ENCODE measurements at regions not wholly inside any gene's neighbourhood (a gene's known extent, or its start where the extent isn't known, plus 50 kb on each side); places are given as distances from the start of the nearest gene placed in this dataset.

DNA sequence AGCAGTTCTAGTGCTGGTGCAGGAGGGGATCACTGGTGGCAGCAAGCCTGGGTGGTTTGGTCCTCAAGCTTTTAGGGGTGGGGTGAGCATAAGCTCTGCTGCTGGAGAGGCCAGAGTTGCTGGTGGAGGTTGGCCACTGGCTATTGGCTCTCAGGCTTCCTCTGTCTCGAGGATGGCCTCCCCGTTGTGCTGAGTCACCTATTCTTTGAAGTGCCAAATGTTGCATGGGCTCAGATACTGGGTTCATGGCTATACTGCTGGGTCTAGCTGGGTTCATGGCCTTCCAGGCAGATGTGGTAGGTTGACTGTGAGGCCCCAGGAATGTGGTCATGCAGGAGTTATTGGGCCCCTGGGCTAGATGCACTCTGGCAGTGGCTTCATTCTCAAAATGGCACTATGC is 466.3 kb downstream of the NAF1 start:
- Histone ChIP-seq H3K79me2 (ENCODE audit: low read depth) (no peaks in the 10 kb centered on the region), H3K36me3 (no peaks in the 10 kb centered on the region), H3K4me2 (no peak overlapping the region), H3K4me1 (no peaks in the 10 kb centered on the region), H4K20me1 (ENCODE audit: low read depth) (no peaks in the 10 kb centered on the region), H3F3A (ENCODE audit: low read depth) (no peaks in the 10 kb centered on the region), H3K27me3 (no peaks in the 10 kb centered on the region), H3K27ac (no peak overlapping the region), H3K9ac (no peak overlapping the region), H3K4me3 (no peak overlapping the region), H3K9me3 (ENCODE audit: low read depth) (peaks cover 5% of the 10 kb centered on the region), H2AFZ (replicated peaks) (no peak overlapping the region)
- Mint-ChIP-seq H3K27me3 (ENCODE audit: insufficient read depth, low read depth) (no peaks in the 10 kb centered on the region), H3K9me3 (no peaks in the 10 kb centered on the region), H3K4me1 (no peaks in the 10 kb centered on the region), H3K27ac (no peak overlapping the region), H3K4me3 (no peak overlapping the region), H3K36me3 (no peaks in the 10 kb centered on the region)
- TF ChIP-seq, protein P1, sequence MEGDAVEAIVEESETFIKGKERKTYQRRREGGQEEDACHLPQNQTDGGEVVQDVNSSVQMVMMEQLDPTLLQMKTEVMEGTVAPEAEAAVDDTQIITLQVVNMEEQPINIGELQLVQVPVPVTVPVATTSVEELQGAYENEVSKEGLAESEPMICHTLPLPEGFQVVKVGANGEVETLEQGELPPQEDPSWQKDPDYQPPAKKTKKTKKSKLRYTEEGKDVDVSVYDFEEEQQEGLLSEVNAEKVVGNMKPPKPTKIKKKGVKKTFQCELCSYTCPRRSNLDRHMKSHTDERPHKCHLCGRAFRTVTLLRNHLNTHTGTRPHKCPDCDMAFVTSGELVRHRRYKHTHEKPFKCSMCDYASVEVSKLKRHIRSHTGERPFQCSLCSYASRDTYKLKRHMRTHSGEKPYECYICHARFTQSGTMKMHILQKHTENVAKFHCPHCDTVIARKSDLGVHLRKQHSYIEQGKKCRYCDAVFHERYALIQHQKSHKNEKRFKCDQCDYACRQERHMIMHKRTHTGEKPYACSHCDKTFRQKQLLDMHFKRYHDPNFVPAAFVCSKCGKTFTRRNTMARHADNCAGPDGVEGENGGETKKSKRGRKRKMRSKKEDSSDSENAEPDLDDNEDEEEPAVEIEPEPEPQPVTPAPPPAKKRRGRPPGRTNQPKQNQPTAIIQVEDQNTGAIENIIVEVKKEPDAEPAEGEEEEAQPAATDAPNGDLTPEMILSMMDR (IDR thresholded peaks at IDR 0.05) = no peak
- TF ChIP-seq EZH2phosphoT487 (IDR thresholded peaks at IDR 0.05) (no peak), EZH2 (IDR thresholded peaks at IDR 0.05) (no peak)
- no peak for DNase-seq (ENCODE audit: low spot score)

DNA sequence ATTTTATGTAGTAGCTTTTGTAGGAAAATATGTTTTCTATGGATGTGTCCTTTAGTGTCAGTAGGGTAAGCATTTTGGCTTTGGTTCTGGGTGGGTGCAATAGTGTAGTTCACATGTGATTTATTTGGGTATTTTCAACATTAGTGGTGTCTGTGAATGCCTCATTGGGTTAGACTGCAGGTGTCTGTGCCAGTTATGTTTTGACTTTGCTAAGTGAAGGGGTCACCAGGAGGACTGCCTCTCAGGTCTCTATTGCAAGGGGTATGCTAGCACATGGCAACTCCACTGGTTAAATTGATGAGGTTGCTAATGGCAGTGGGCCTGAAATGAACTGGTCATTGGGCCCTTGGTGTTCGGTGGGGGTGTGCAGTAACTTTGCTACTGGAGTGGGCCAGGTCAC is 467.1 kb downstream of the NAF1 start:
- DNase-seq (ENCODE audit: low spot score) = no peak
- Histone ChIP-seq H3K27ac (no peak overlapping the region), H3K9ac (no peak overlapping the region), H3K27me3 (no peaks in the 10 kb centered on the region), H3K4me3 (no peak overlapping the region), H4K20me1 (ENCODE audit: low read depth) (no peaks in the 10 kb centered on the region), H2AFZ (replicated peaks) (no peak overlapping the region), H3K36me3 (no peaks in the 10 kb centered on the region), H3K79me2 (ENCODE audit: low read depth) (no peaks in the 10 kb centered on the region), H3K9me3 (ENCODE audit: low read depth) (peaks cover 5% of the 10 kb centered on the region), H3K4me1 (no peaks in the 10 kb centered on the region), H3K4me2 (no peak overlapping the region), H3F3A (ENCODE audit: low read depth) (no peaks in the 10 kb centered on the region)
- Mint-ChIP-seq H3K9me3 (no peaks in the 10 kb centered on the region), H3K36me3 (no peaks in the 10 kb centered on the region), H3K27ac (no peak overlapping the region), H3K4me1 (no peaks in the 10 kb centered on the region), H3K27me3 (ENCODE audit: insufficient read depth, low read depth) (no peaks in the 10 kb centered on the region), H3K4me3 (no peak overlapping the region)
- TF ChIP-seq EZH2phosphoT487 (IDR thresholded peaks at IDR 0.05) (no peak), EZH2 (IDR thresholded peaks at IDR 0.05) (no peak)
- TF ChIP-seq, protein P1 (IDR thresholded peaks at IDR 0.05) = no peak

DNA sequence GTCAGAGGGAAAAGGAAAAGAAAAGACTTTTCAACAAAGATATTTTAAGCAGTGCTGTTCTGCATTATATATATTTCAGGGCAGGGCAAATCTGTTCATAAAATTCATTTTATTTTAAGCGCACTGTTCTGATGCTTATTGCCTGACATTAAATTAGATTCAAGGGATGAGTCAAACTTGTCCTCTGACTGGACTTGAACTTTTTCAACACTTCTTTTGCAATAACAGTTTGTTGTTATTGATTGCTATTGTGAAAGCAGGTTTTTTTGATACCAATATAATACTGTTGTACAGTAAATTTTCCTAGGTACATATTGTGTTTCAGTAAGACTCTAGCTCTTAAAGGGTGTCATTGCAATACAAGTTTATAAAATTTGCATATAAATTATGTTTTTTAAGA is 481.3 kb downstream of the NAF1 start:
- no peak overlapping the region for H3K27ac ChIP-seq
- H3K4me3 Mint-ChIP-seq = no peak overlapping the region
- no peak overlapping the region for H3K4me3 ChIP-seq
- H3K4me1 ChIP-seq = no peaks in the 10 kb centered on the region
- TF ChIP-seq, protein P1 (IDR thresholded peaks at IDR 0.05) = no peak
- TF ChIP-seq EZH2 (IDR thresholded peaks at IDR 0.05) = no peak
- TF ChIP-seq EZH2phosphoT487 (IDR thresholded peaks at IDR 0.05) = no peak
- no peaks in the 10 kb centered on the region for H3K27me3 Mint-ChIP-seq (ENCODE audit: insufficient read depth, low read depth)
- no peaks in the 10 kb centered on the region for H3K36me3 ChIP-seq
- H3K79me2 ChIP-seq (ENCODE audit: low read depth) = no peaks in the 10 kb centered on the region
- no peaks in the 10 kb centered on the region for H3F3A ChIP-seq (ENCODE audit: low read depth)
- H4K20me1 ChIP-seq (ENCODE audit: low read depth) = no peaks in the 10 kb centered on the region
- no peaks in the 10 kb centered on the region for H3K27me3 ChIP-seq
- no peak for DNase-seq (ENCODE audit: low spot score)
- no peak overlapping the region for H3K9ac ChIP-seq
- H3K4me2 ChIP-seq = no peak overlapping the region
- H2AFZ ChIP-seq (replicated peaks) = no peak overlapping the region
- no peak overlapping the region for H3K27ac Mint-ChIP-seq
- H3K9me3 ChIP-seq (ENCODE audit: low read depth) = no peaks in the 10 kb centered on the region
- no peaks in the 10 kb centered on the region for H3K36me3 Mint-ChIP-seq
- H3K4me1 Mint-ChIP-seq = no peaks in the 10 kb centered on the region
- H3K9me3 Mint-ChIP-seq = no peaks in the 10 kb centered on the region

DNA sequence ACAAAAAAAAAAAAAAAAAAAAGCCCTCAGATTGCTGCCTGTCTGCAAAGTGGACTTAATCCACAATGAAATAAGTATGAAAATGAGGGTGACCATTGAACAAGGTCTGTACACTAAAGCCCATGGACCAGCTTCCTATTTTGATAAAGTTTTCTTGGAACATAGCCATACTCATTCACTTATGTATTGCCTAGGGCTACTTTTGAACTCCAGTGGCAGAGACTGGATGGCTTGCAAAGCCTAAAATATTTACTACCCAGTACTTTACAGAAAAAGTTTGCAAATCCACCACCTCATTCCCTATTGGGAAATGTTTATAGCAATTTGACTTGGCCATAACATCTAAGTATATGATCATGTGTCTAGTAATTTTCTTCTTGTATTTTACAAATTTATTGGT is 481.7 kb downstream of the NAF1 start:
- no peaks in the 10 kb centered on the region for H3K36me3 Mint-ChIP-seq
- Histone ChIP-seq H3K27ac (no peak overlapping the region), H3K27me3 (no peaks in the 10 kb centered on the region), H3F3A (ENCODE audit: low read depth) (no peaks in the 10 kb centered on the region), H2AFZ (replicated peaks) (no peak overlapping the region), H3K4me3 (no peak overlapping the region), H3K4me1 (no peaks in the 10 kb centered on the region), H3K79me2 (ENCODE audit: low read depth) (no peaks in the 10 kb centered on the region), H4K20me1 (ENCODE audit: low read depth) (no peaks in the 10 kb centered on the region), H3K9me3 (ENCODE audit: low read depth) (no peaks in the 10 kb centered on the region), H3K9ac (no peak overlapping the region), H3K36me3 (no peaks in the 10 kb centered on the region), H3K4me2 (no peak overlapping the region)
- TF ChIP-seq EZH2phosphoT487 (IDR thresholded peaks at IDR 0.05) = no peak
- TF ChIP-seq EZH2 (IDR thresholded peaks at IDR 0.05) = no peak
- TF ChIP-seq, protein P1 (IDR thresholded peaks at IDR 0.05) = no peak
- H3K9me3 Mint-ChIP-seq = no peaks in the 10 kb centered on the region
- H3K27ac Mint-ChIP-seq = no peak overlapping the region
- no peaks in the 10 kb centered on the region for H3K27me3 Mint-ChIP-seq (ENCODE audit: insufficient read depth, low read depth)
- no peak for DNase-seq (ENCODE audit: low spot score)
- H3K4me3 Mint-ChIP-seq = no peak overlapping the region
- H3K4me1 Mint-ChIP-seq = no peaks in the 10 kb centered on the region
